Natural killer cell (primary cell): ENCODE measurements at regions not wholly inside any gene's neighbourhood (a gene's known extent, or its start where the extent isn't known, plus 50 kb on each side); places are given as distances from the start of the nearest gene placed in this dataset.

Source experiments
- ATAC-seq, 3 donors: fragments of 150-1000 bp in 2 of 3; fragments of 200-7000 bp in 1 of 3; cut with Tn5 transposase; 1 replicate in 1 of 3; 2 replicates in 2 of 3; pipeline ENCODE4 v1.10.0; 2021; ENCODE audit warnings: mild to moderate bottlenecking in 2 of 3, moderate library complexity in 2 of 3
- DNase-seq, 2 donors: peaks; one replicate each; pipeline versions ENCODE4 v3.0.0 to v3.0.0-alpha.2; 2013 to 2021; ENCODE audit warnings: mixed read lengths in 1 of 2
- H3K27ac ChIP-seq: one replicate; pipeline ENCODE4 v1.5.1; 2013; ENCODE audit warnings: mild to moderate bottlenecking, low read length
- H3K27me3 ChIP-seq: one replicate; pipeline ENCODE4 v1.6.1; 2013; ENCODE audit warnings: low read length; ENCODE audit not compliant: control insufficient read depth, insufficient read depth
- H3K36me3 ChIP-seq: one replicate; pipeline ENCODE4 v1.6.1; 2013; ENCODE audit warnings: low read length; ENCODE audit not compliant: control insufficient read depth, insufficient read depth
- H3K4me1 ChIP-seq: one replicate; pipeline ENCODE4 v1.6.1; 2013; ENCODE audit warnings: low read length; ENCODE audit not compliant: control insufficient read depth, insufficient read depth
- H3K4me3 ChIP-seq: one replicate; pipeline ENCODE4 v1.5.1; 2013; ENCODE audit warnings: low read length
- H3K9me3 ChIP-seq: one replicate; pipeline ENCODE4 v1.6.1; 2013; ENCODE audit warnings: low read length; ENCODE audit not compliant: control insufficient read depth, insufficient read depth
- H3K27ac Mint-ChIP-seq, 2 donors: one replicate each; pipeline ENCODE4 v1.8.0; 2022; ENCODE audit warnings: mild to moderate bottlenecking in 2 of 2, mixed read lengths in 2 of 2, moderate library complexity in 1 of 2
- H3K27me3 Mint-ChIP-seq, 2 donors: one replicate each; pipeline ENCODE4 v1.8.0; 2022; ENCODE audit warnings: low read depth in 2 of 2, mixed read lengths in 2 of 2
- H3K36me3 Mint-ChIP-seq: one replicate; pipeline ENCODE4 v1.8.0; 2022; ENCODE audit warnings: mixed read lengths
- H3K4me1 Mint-ChIP-seq, 2 donors: one replicate each; pipeline ENCODE4 v1.8.0; 2022; ENCODE audit warnings: mixed read lengths in 2 of 2
- H3K4me3 Mint-ChIP-seq: one replicate; pipeline ENCODE4 v1.8.0; 2022; ENCODE audit warnings: mild to moderate bottlenecking, moderate library complexity, mixed read lengths
- H3K9me3 Mint-ChIP-seq, 2 donors: one replicate each; pipeline ENCODE4 v1.8.0; 2022; ENCODE audit warnings: mixed read lengths in 2 of 2
- CTCF ChIP-seq: fragments of 200-600 bp; IDR thresholded peaks from one replicate; pipeline ENCODE4 v1.8.0; 2022; ENCODE audit warnings: antibody characterized with exemption
- whole genome bisulfite sequencing: methylation state at CpG from one replicate; pipeline ENCODE4 v1.1.7; 2013; ENCODE audit warnings: missing lambda C conversion rate; ENCODE audit not compliant: insufficient coverage; 5-methylcytosine and 5-hydroxymethylcytosine counted together
- intact Hi-C: fragments of 100-400 bp; cut with micrococcal nuclease; formaldehyde crosslinking; loops from one replicate; pipeline ENCODE4 v1.14.2; 2022

- Mint-ChIP-seq H3K4me3 (no peak overlapping the region), H3K27ac (no peak overlapping the region), H3K4me1 (no peaks in the 10 kb centered on the region), H3K27me3 (no peaks in the 10 kb centered on the region), H3K36me3 (no peaks in the 10 kb centered on the region), H3K9me3 (peaks cover 0 to 3% of the 10 kb centered on the region in 2 donors)
- no peak overlapping the region for H3K4me3 ChIP-seq
- no peaks in the 10 kb centered on the region for H3K9me3 ChIP-seq
- no peak overlapping the region for H3K27ac ChIP-seq
- DNase-seq (no peak), ATAC-seq (no peak)
- no peaks in the 10 kb centered on the region for H3K36me3 ChIP-seq
- intact Hi-C loops, result no loop called here
- no peaks in the 10 kb centered on the region for H3K27me3 ChIP-seq
- TF ChIP-seq CTCF, result no peak
- no peaks in the 10 kb centered on the region for H3K4me1 ChIP-seq
Observed at GRCh38 chr2:182541268-182541667, 114.4 kb upstream of the PDE1A start.

GRCh38 chr2:182542501-182543258 lies 115.8 kb upstream of the PDE1A start:
- no peaks in the 10 kb centered on the region for H3K27me3 ChIP-seq
- no peak for TF ChIP-seq CTCF
- H3K4me1 Mint-ChIP-seq, result no peaks in the 10 kb centered on the region
- peaks cover 0 to 3% of the 10 kb centered on the region in 2 donors for H3K9me3 Mint-ChIP-seq
- no peak overlapping the region for H3K27ac ChIP-seq
- no peaks in the 10 kb centered on the region for H3K36me3 ChIP-seq
- intact Hi-C loops, result no loop called here
- H3K27ac Mint-ChIP-seq, result no peak overlapping the region
- ATAC-seq (no peak), DNase-seq (no peak)
- no peaks in the 10 kb centered on the region for H3K36me3 Mint-ChIP-seq
- no peaks in the 10 kb centered on the region for H3K4me1 ChIP-seq
- H3K4me3 Mint-ChIP-seq, result no peak overlapping the region
- no peak overlapping the region for H3K4me3 ChIP-seq
- 90% methylated on average over 5 of the region's 6 CpGs for WGBS
- no peaks in the 10 kb centered on the region for H3K9me3 ChIP-seq
- H3K27me3 Mint-ChIP-seq, result no peaks in the 10 kb centered on the region

GRCh38 chr2:182543741-182544525 lies 117.1 kb upstream of the PDE1A start:
- 86% methylated on average over 2 of the region's 3 CpGs for WGBS
- no peak for TF ChIP-seq CTCF

More at GRCh38 chr2:182543741-182544525, 117.1 kb upstream of the PDE1A start:
- ATAC-seq (no peak), DNase-seq (no peak)
- Mint-ChIP-seq H3K4me3 (no peak overlapping the region), H3K27me3 (no peaks in the 10 kb centered on the region), H3K9me3 (no peaks in the 10 kb centered on the region), H3K36me3 (no peaks in the 10 kb centered on the region), H3K27ac (no peak overlapping the region), H3K4me1 (no peaks in the 10 kb centered on the region)
- H3K4me1 ChIP-seq, result no peaks in the 10 kb centered on the region
- intact Hi-C loops, result no loop called here
- no peak overlapping the region for H3K4me3 ChIP-seq
- H3K9me3 ChIP-seq, result no peaks in the 10 kb centered on the region
- no peak overlapping the region for H3K27ac ChIP-seq
- H3K27me3 ChIP-seq, result no peaks in the 10 kb centered on the region
- H3K36me3 ChIP-seq, result no peaks in the 10 kb centered on the region
